Mesendoderm (in vitro differentiated cells): ENCODE measurements at regions not wholly inside any gene's neighbourhood (a gene's known extent, or its start where the extent isn't known, plus 50 kb on each side); places are given as distances from the start of the nearest gene placed in this dataset.

ENCODE experiments used
- DNase-seq: peaks from one replicate; pipeline ENCODE4 v3.0.0; 2013
- H2AK5ac ChIP-seq: 2 replicates; pipeline ENCODE4 v1.6.1; 2013; ENCODE audit warnings: low read length, inconsistent platforms
- H2BK120ac ChIP-seq: 2 replicates; pipeline ENCODE4 v1.6.1; 2013; ENCODE audit warnings: low read depth, mild to moderate bottlenecking, low read length, moderate library complexity, mixed read lengths
- H2BK15ac ChIP-seq: replicated peaks from 2 replicates; pipeline ENCODE4 v1.6.1; 2013; ENCODE audit warnings: low read depth, mild to moderate bottlenecking, moderate library complexity
- H2BK5ac ChIP-seq: 2 replicates; pipeline ENCODE4 v1.6.1; 2013; ENCODE audit warnings: low read length, inconsistent platforms
- H3K18ac ChIP-seq: 2 replicates; pipeline ENCODE4 v1.6.1; 2013; ENCODE audit warnings: mild to moderate bottlenecking, low read length, mixed read lengths
- H3K23ac ChIP-seq: one replicate; pipeline ENCODE4 v1.6.1; 2013; ENCODE audit warnings: low read length
- H3K27ac ChIP-seq: 2 replicates; pipeline ENCODE4 v1.5.1; 2013; ENCODE audit warnings: low read depth, mild to moderate bottlenecking, inconsistent platforms, low read length, moderate library complexity
- H3K27me3 ChIP-seq: 2 replicates; pipeline ENCODE4 v1.6.1; 2013; ENCODE audit warnings: low read length, control low read depth, mild to moderate bottlenecking, inconsistent platforms; ENCODE audit not compliant: insufficient read depth, poor library complexity
- H3K36me3 ChIP-seq: 2 replicates; pipeline ENCODE4 v1.6.1; 2013; ENCODE audit warnings: low read length, inconsistent platforms; ENCODE audit not compliant: control insufficient read depth, insufficient read depth
- H3K4ac ChIP-seq: one replicate; pipeline ENCODE4 v1.6.1; 2013; ENCODE audit warnings: low read depth, mild to moderate bottlenecking, low read length, moderate library complexity
- H3K4me1 ChIP-seq: 2 replicates; pipeline ENCODE4 v1.6.1; 2013; ENCODE audit warnings: low read depth, low read length, inconsistent platforms; ENCODE audit not compliant: control insufficient read depth
- H3K4me2 ChIP-seq: 2 replicates; pipeline ENCODE4 v1.6.1; 2013; ENCODE audit warnings: low read length
- H3K4me3 ChIP-seq: 2 replicates; pipeline ENCODE4 v1.5.1; 2013; ENCODE audit warnings: mild to moderate bottlenecking, low read length
- H3K56ac ChIP-seq: one replicate; pipeline ENCODE4 v1.6.1; 2013; ENCODE audit warnings: low read length
- H3K79me1 ChIP-seq: 2 replicates; pipeline ENCODE4 v1.6.1; 2013; ENCODE audit warnings: low read length, inconsistent platforms
- H3K79me2 ChIP-seq: 2 replicates; pipeline ENCODE4 v1.6.1; 2013; ENCODE audit warnings: mild to moderate bottlenecking, low read length; ENCODE audit not compliant: control insufficient read depth, insufficient read depth
- H3K9ac ChIP-seq: 2 replicates; pipeline ENCODE4 v1.6.1; 2013; ENCODE audit warnings: low read length, inconsistent platforms
- H4K5ac ChIP-seq: one replicate; pipeline ENCODE4 v1.6.1; 2013; ENCODE audit warnings: low read length
- H4K8ac ChIP-seq: one replicate; pipeline ENCODE4 v1.6.1; 2013; ENCODE audit warnings: low read depth, mild to moderate bottlenecking, control low read depth, low read length, moderate library complexity
- WGBS: extraction: QIAGEN DNeasy Blood & Tissue Kit; methylation state at CpG from one replicate; pipeline ENCODE4 v1.1.7; 2013; ENCODE audit warnings: low lambda C conversion rate, missing lambda C conversion rate; ENCODE audit not compliant: insufficient coverage; ENCODE audit errors: extremely low coverage; 5-methylcytosine and 5-hydroxymethylcytosine counted together

DNA sequence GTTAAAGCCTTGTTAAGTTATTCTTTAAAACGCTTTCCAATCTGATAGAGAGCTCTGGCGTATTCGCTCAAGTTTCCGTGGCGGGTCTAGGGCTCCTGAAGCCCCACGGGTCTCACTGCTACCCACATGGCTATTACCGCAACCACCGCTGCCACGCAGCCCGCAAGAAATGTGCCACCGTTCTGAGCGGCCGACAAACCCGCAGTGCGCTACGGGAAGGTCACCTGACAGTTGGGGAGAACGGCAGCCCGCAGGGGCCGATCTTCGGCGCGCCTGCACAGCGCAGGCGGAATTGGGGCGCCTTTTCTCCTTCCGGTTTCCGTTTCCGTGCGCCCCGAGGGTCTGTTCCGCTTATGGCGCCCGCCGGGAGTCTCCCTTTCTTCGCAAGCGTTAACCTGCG, 76.6 kb upstream of the SNRPN start:
- H3K79me2 ChIP-seq: no peaks in the 10 kb centered on the region
- no peak overlapping the region for H3K18ac ChIP-seq
- H3K36me3 ChIP-seq: no peaks in the 10 kb centered on the region
- DNase-seq: no peak
- H3K23ac ChIP-seq: no peak overlapping the region
- no CpG with 5 or more reads among the region's 37 CpGs for WGBS
- H3K9ac ChIP-seq: no peak overlapping the region
- H2AK5ac ChIP-seq: no peak overlapping the region
- no peak overlapping the region for H4K8ac ChIP-seq
- no peak overlapping the region for H2BK15ac ChIP-seq
- no peak overlapping the region for H3K27ac ChIP-seq
- H3K56ac ChIP-seq: peak overlapping the region; percentile 49
- H3K4ac ChIP-seq: no peak overlapping the region
- no peak overlapping the region for H3K4me3 ChIP-seq
- no peak overlapping the region for H3K4me2 ChIP-seq
- H4K5ac ChIP-seq: no peak overlapping the region
- no peak overlapping the region for H2BK120ac ChIP-seq
- no peaks in the 10 kb centered on the region for H3K4me1 ChIP-seq
- no peaks in the 10 kb centered on the region for H3K79me1 ChIP-seq
- H2BK5ac ChIP-seq: no peak overlapping the region
- no peaks in the 10 kb centered on the region for H3K27me3 ChIP-seq

DNA sequence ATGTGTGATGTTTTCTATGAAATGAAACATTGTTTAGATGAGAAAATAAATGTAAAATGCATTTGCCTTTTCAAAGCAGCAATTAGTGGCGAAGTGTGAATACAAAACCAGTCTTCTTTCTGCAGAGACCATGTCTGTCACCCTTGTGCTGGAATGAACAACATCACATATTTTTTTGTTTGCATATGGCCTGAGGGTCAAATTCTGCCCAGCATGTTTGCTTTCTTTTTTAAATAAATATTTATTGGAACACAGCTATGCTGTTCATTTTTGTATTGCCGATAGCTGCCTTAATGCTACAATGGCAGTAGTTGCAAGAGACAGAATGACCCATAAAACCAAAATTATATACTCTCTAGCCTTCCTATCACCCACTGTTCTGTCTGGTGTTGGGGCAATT, 75.3 kb upstream of the SNRPN start:
- no peak for DNase-seq
- H3K27ac ChIP-seq: no peak overlapping the region
- H3K79me1 ChIP-seq: no peaks in the 10 kb centered on the region
- no peak overlapping the region for H3K4me3 ChIP-seq
- H2BK5ac ChIP-seq: no peak overlapping the region
- H2BK120ac ChIP-seq: no peak overlapping the region
- H2BK15ac ChIP-seq: no peak overlapping the region
- H2AK5ac ChIP-seq: no peak overlapping the region
- no peak overlapping the region for H4K5ac ChIP-seq
- H3K27me3 ChIP-seq: no peaks in the 10 kb centered on the region
- H3K4ac ChIP-seq: no peak overlapping the region
- no peaks in the 10 kb centered on the region for H3K4me1 ChIP-seq
- H3K23ac ChIP-seq: no peak overlapping the region
- H3K56ac ChIP-seq: no peak overlapping the region
- H3K9ac ChIP-seq: no peak overlapping the region
- H3K4me2 ChIP-seq: no peak overlapping the region
- H3K18ac ChIP-seq: no peak overlapping the region
- H4K8ac ChIP-seq: no peak overlapping the region
- H3K79me2 ChIP-seq: no peaks in the 10 kb centered on the region
- H3K36me3 ChIP-seq: no peaks in the 10 kb centered on the region
- no CpG with 5 or more reads among the region's 2 CpGs for WGBS

DNA sequence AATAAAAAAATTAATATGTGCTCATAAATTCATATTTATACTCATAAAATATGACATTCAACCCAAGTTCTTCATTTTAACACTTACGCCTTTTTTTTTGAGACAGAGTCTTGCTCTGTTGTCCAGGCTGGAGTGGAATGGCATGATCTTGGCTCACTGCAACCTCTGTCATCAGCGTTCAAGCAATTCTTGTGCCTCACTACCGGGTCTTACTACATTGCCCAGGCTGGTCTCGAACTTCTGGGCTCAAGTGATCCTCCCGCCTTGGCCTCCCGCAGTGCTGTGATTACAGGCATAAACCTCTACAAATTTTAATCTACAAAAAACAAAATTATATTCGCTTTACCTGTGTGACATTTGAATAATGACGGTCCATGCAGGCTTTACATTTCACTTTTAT, 74.1 kb upstream of the SNRPN start:
- Histone ChIP-seq H4K5ac (no peak overlapping the region), H2BK5ac (no peak overlapping the region), H3K4me3 (no peak overlapping the region), H3K36me3 (no peaks in the 10 kb centered on the region), H3K9ac (no peak overlapping the region), H3K4me1 (no peaks in the 10 kb centered on the region), H3K79me2 (no peaks in the 10 kb centered on the region), H3K56ac (no peak overlapping the region), H3K27me3 (no peaks in the 10 kb centered on the region), H3K27ac (no peak overlapping the region), H3K23ac (no peak overlapping the region), H3K4me2 (no peak overlapping the region), H3K18ac (no peak overlapping the region), H2BK120ac (no peak overlapping the region), H3K79me1 (no peaks in the 10 kb centered on the region), H4K8ac (no peak overlapping the region), H2AK5ac (no peak overlapping the region), H2BK15ac (no peak overlapping the region), H3K4ac (no peak overlapping the region)
- no peak for DNase-seq
- no CpG with 5 or more reads among the region's 8 CpGs for WGBS

DNA sequence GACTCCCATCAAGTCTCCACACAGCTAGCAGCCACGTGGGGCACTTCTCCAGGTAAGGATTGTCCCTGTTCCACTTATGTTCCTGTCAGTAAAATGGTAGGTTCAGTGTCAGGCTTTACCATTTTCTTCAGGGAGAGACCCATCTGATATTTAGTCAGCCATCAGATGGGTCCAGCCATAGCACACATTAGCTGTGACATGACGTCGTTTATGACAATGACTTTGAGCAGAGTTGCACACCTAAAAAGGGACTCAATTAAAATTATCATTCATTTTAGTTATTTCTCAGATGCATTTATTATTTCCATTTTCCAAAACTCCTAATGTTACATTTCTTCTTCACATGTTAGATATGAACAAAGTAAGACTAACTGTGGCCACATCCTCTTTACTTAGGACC, 68.2 kb upstream of the SNRPN start:
- Histone ChIP-seq H3K9ac (no peak overlapping the region), H2AK5ac (no peak overlapping the region), H2BK120ac (no peak overlapping the region), H4K5ac (no peak overlapping the region), H3K79me1 (no peaks in the 10 kb centered on the region), H3K4ac (no peak overlapping the region), H3K79me2 (no peaks in the 10 kb centered on the region), H2BK5ac (no peak overlapping the region), H3K4me2 (no peak overlapping the region), H3K56ac (no peak overlapping the region), H3K27ac (no peak overlapping the region), H3K27me3 (no peaks in the 10 kb centered on the region), H3K4me3 (no peak overlapping the region), H3K36me3 (no peaks in the 10 kb centered on the region), H2BK15ac (no peak overlapping the region), H3K4me1 (no peaks in the 10 kb centered on the region), H3K23ac (no peak overlapping the region), H3K18ac (no peak overlapping the region), H4K8ac (no peak overlapping the region)
- DNase-seq: no peak
- WGBS: no CpG with 5 or more reads among the region's 3 CpGs

DNA sequence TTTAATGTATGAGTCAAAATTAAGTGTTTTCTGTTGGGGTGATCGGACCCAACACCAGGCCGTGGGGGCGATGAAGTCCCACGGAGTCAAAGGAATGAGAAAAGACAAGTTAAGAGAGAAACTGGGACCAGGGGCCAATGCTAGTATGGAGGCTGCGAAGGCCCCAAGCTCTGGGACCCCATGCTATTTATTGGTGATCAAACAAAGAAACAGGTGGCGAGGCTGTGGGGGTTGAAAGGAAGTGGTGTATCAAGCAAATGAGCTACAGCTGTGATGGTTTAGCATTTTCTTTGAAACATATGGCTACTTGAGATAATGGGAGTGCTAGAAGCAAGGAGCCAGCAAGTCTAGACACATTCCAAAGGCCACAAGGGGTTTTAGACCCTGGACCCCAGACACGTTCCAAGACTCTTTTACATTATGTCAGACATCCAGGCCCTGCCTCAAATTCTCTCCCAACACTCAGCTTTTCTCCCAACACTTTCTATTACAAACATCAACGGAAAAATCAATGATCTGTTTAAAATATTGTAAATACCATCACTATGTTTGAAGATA, 56.0 kb upstream of the SNRPN start:
- H3K27ac ChIP-seq: no peak overlapping the region
- H3K27me3 ChIP-seq: no peaks in the 10 kb centered on the region
- no peak overlapping the region for H3K56ac ChIP-seq
- WGBS: no CpG with 5 or more reads among the region's 8 CpGs
- H3K4me2 ChIP-seq: no peak overlapping the region
- H3K4me3 ChIP-seq: no peak overlapping the region
- H3K23ac ChIP-seq: no peak overlapping the region
- H4K5ac ChIP-seq: no peak overlapping the region
- H3K9ac ChIP-seq: no peak overlapping the region
- H3K4ac ChIP-seq: no peak overlapping the region
- no peaks in the 10 kb centered on the region for H3K79me1 ChIP-seq
- DNase-seq: peak; percentile 81
- H2BK15ac ChIP-seq: no peak overlapping the region
- no peak overlapping the region for H2BK5ac ChIP-seq
- peaks cover 1% of the 10 kb centered on the region for H3K4me1 ChIP-seq
- no peak overlapping the region for H4K8ac ChIP-seq
- no peak overlapping the region for H2BK120ac ChIP-seq
- no peaks in the 10 kb centered on the region for H3K79me2 ChIP-seq
- H3K18ac ChIP-seq: no peak overlapping the region
- no peaks in the 10 kb centered on the region for H3K36me3 ChIP-seq
- no peak overlapping the region for H2AK5ac ChIP-seq

DNA sequence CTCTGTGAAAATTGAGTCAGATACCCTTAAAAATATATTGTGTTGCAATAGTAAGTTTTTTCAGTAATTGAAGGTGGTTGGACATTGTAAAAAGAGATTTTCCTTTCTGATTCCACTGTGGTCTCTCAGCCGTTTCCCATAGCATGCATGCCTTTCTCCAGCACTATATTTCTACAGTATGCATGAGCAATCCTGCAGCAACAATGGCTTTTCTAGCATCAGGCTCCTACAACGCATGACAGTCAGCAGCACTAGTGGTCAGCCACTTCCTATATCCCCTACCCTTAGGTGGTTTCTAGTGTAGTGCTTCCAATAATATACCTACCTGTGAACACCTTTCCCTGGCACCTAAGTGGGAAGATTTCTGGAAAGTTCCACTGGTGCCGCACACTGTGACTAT, 55.4 kb upstream of the SNRPN start:
- H3K36me3 ChIP-seq: no peaks in the 10 kb centered on the region
- H2AK5ac ChIP-seq: peak overlapping the region; percentile 51
- H2BK5ac ChIP-seq: peak overlapping the region; percentile 95
- WGBS: no CpG with 5 or more reads among the region's 3 CpGs
- no peak overlapping the region for H3K4me3 ChIP-seq
- peak overlapping the region; percentile 25 for H3K56ac ChIP-seq
- H3K79me1 ChIP-seq: no peaks in the 10 kb centered on the region
- no peaks in the 10 kb centered on the region for H3K79me2 ChIP-seq
- DNase-seq: peak; percentile 57
- H3K23ac ChIP-seq: no peak overlapping the region
- H2BK120ac ChIP-seq: peak overlapping the region; percentile 83
- peak overlapping the region; percentile 77 for H3K18ac ChIP-seq
- peak overlapping the region; percentile 14 for H3K9ac ChIP-seq
- H4K5ac ChIP-seq: no peak overlapping the region
- no peak overlapping the region for H3K4me2 ChIP-seq
- no peak overlapping the region for H2BK15ac ChIP-seq
- H3K4ac ChIP-seq: no peak overlapping the region
- H3K27ac ChIP-seq: peak overlapping the region; percentile 45
- no peaks in the 10 kb centered on the region for H3K27me3 ChIP-seq
- no peak overlapping the region for H4K8ac ChIP-seq
- peaks cover 1% of the 10 kb centered on the region for H3K4me1 ChIP-seq
